H7 (cell line): ENCODE measurements at regions not wholly inside any gene's neighbourhood (a gene's known extent, or its start where the extent isn't known, plus 50 kb on each side); places are given as distances from the start of the nearest gene placed in this dataset.
"Not testable (repeated sequence)": the region's sequence is repeated elsewhere in the genome, so short reads cannot be mapped to it uniquely, and the experiment has no call there.

ENCODE experiments used
- DNase-seq: peaks from one replicate; pipeline ENCODE4 v3.0.0; 2012
- H3K27me3 ChIP-seq: 2 replicates; pipeline ENCODE4 v1.6.0; 2011; ENCODE audit warnings: mild to moderate bottlenecking, low read length; ENCODE audit not compliant: control insufficient read depth, insufficient read depth
- H3K36me3 ChIP-seq: replicated peaks from 2 replicates; pipeline ENCODE4 v1.5.1; 2011; ENCODE audit warnings: low read length; ENCODE audit not compliant: control insufficient read depth, insufficient read depth
- H3K4me3 ChIP-seq: 2 replicates; pipeline ENCODE4 v1.5.1; 2011; ENCODE audit warnings: low read depth, mild to moderate bottlenecking, control low read depth, low read length, moderate library complexity; ENCODE audit not compliant: insufficient read depth

DNA sequence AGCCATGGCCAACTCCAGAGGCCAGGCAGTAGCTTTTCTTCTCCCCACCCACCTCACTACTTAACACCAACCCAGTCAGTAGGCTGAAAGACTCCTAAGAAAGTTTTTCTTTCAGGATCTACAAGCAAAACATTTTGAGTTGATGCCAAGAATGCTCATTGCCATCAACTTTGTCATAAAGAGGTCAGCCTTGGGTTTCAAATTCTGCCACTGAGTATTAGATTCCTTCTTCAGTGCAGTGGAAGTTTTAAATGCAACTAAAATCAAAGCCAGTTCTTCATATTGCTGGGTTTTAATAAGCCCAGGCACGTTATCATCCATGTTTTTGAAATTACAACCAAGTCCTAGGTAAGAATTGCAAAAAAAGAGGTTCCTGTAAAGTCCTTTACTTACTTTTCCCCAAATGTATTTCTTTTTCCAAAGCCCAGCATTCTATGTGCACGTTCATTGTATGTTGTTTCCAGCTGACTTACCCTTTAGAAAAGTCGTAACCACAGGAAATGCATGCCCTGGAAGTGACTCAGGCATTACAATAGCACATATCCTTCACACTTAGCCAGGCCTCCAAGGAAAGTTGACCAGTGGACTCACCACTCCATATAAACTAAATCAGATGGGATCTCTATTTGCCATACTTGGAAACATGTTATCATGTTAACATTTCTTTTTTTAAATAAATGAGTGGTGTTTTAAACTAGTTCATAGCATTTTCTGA is 229.9 kb downstream of the SOX3 start:
- Histone ChIP-seq H3K27me3 (no peaks in the 10 kb centered on the region), H3K36me3 (no peaks in the 10 kb centered on the region), H3K4me3 (no peak overlapping the region)
- DNase-seq, result peak; percentile 12

DNA sequence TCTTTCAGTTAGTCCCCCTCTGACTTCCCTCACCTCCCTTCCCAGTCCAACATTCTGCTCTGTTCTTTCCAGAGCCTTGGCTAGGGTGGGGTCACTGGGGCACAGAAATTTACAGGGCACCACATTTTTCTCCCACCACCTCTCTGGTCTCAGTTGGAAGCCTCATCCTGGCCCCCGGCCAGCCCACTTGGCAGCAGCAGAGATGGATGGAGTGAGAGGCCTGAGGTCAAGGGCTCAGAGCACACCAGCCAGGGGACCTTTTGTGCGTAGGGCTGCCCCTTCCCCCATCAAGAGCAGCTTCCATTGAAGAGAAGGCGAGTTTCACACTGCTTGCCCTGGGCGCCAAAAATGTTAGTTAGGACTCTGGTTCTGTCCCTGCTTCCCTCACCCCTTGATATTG is 230.9 kb downstream of the SOX3 start:
- H3K4me3 ChIP-seq, result no peak overlapping the region
- DNase-seq, result no peak
- H3K36me3 ChIP-seq, result no peaks in the 10 kb centered on the region
- no peaks in the 10 kb centered on the region for H3K27me3 ChIP-seq

DNA sequence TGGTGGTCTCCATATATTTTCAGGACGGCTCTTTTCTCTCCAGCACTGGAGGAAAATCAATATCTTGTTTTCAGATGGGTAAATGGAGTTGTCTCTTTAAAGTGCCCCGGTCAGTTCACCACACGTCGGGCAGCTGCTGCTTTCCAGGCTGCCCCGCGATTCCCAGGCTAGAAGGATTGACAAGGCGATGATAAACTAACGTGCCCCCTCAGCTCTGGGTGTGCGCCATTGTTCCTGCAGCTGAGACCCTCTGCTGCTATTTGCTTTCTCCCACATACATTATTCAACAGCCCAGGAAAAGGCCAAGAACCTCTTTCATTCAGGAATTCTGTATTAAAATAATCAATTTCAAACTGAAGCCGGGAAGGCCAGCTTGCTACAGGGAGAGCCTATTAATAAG is 254.5 kb downstream of the SOX3 start:
- Histone ChIP-seq H3K36me3 (no peaks in the 10 kb centered on the region), H3K4me3 (no peak overlapping the region), H3K27me3 (no peaks in the 10 kb centered on the region)
- no peak for DNase-seq

DNA sequence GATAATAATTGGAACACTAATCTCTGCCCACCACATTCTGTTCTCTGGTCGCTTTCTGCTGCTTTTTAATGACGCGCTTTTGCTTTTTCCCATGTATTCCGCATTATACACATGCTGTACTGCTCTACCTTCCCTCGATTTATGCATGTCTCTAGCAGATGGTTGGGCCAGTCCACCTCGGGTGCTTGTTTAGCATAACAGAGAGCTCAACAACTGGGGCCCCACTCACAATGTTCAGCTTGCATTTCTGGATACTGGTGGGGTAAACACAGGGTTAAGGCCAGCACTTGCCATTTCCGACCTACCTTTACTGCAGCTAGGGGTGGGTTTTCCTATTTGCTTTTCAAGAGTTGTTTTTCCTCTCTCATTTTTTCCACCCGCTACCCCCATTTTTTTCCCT is 255.8 kb downstream of the SOX3 start:
- H3K27me3 ChIP-seq, result no peaks in the 10 kb centered on the region
- DNase-seq, result no peak
- H3K4me3 ChIP-seq, result no peak overlapping the region
- H3K36me3 ChIP-seq, result no peaks in the 10 kb centered on the region

DNA sequence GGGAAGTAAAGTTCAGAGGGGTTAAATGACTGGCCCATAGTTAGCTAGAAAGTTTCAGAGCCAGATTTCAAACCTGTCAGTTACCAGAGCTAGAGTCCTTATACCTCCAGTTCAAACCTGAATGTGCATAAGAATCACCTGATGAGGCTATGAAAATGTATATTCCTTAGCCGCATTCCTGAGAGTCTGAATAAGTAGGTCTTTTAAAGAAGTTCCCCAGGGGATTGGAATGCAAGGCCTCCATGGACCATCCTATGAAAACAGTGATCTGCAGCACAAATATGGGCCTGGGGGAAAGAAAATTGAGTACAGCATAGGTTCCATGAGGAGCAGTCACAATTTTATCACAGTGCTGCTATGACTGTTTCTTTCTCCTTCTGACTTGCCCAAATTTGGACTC is 263.9 kb upstream of the CXorf66 start:
- H3K36me3 ChIP-seq, result no peaks in the 10 kb centered on the region
- no peak overlapping the region for H3K4me3 ChIP-seq
- DNase-seq, result peak; percentile 32
- no peaks in the 10 kb centered on the region for H3K27me3 ChIP-seq

DNA sequence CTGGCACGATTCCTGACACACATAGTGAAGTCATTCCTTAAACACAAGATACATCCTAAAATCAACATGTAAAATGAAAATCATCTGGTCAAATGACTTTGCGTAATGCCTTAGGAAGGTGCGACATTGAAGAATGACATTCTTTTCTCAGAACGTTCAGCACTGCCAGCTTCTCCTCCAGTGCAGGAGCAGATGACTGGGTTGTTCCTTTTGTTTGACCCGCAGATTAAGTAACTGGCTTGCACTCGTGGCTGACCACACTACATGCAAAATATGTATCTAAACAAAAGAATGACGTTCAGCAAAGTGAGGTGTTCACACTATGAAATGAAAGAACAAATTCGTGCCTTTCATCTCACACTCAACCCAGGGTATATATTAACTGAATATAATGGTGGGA is 260.7 kb upstream of the CXorf66 start:
- not testable (repeated sequence) for H3K4me3 ChIP-seq

DNA sequence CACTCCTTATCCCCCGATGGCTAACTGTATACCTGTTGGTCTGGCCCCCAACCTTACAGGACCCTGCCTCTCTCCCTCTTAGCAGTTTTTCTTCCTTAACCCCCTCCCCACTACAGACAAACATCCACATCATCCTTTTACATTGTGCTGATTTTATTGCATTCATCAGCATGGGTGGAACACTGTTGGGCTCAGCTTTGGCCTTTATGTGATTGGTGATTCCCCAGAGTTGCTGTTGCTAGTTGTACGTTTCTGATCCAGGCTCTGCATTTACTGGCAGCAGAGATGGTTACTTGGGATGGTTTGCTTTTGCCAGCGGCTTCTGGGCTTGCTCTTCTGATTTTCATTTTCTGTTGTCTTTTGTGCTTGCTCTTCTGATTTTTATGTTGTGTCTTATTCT is 250.6 kb upstream of the CXorf66 start:
- DNase-seq, H3K36me3 ChIP-seq, H3K4me3 ChIP-seq, H3K27me3 ChIP-seq: not testable (repeated sequence)

More for the DNA sequence above, 260.7 kb upstream of the CXorf66 start:
- not testable (repeated sequence) for DNase-seq, H3K27me3 ChIP-seq, H3K36me3 ChIP-seq

DNA sequence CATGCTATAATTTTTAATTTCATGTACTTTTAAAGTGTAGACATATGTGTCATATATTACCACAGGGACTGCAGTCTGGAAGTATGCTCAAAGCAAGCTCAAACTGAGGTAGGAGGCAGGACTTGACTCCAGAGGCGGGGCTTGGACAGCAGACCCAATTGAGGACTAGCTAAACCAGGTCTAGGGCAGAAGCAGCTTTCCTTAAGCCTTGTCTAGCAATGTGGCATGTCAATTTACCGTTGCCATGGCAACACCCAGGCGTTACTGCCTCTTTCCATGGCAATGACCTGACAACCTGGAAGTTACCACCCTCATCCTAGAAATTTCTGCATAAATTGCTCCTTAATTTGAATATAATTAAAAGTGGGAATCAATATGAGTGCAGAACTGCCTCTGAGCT is 249.2 kb upstream of the CXorf66 start:
- not testable (repeated sequence) for H3K27me3 ChIP-seq, H3K4me3 ChIP-seq, DNase-seq, H3K36me3 ChIP-seq

DNA sequence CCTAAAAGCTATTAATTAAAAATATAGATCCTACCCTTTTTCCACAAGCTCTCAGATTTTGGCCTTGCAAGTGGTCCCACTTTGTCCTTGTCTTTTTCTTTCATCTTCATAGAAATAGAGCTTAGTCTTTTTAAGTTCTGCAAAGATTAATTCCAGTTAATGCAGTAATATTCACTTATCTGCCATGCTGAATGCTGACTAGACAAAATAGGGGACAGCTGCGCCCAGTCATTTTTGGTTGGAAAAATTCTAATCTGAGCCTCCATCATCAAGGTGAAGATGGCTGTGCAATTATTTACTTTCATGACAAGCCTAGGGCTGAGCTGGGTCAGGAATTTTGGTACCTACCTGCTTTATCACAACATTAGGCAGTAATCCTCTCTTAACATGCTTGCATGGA is 241.3 kb upstream of the CXorf66 start:
- Histone ChIP-seq H3K27me3 (no peaks in the 10 kb centered on the region), H3K36me3 (no peaks in the 10 kb centered on the region), H3K4me3 (no peak overlapping the region)
- no peak for DNase-seq

DNA sequence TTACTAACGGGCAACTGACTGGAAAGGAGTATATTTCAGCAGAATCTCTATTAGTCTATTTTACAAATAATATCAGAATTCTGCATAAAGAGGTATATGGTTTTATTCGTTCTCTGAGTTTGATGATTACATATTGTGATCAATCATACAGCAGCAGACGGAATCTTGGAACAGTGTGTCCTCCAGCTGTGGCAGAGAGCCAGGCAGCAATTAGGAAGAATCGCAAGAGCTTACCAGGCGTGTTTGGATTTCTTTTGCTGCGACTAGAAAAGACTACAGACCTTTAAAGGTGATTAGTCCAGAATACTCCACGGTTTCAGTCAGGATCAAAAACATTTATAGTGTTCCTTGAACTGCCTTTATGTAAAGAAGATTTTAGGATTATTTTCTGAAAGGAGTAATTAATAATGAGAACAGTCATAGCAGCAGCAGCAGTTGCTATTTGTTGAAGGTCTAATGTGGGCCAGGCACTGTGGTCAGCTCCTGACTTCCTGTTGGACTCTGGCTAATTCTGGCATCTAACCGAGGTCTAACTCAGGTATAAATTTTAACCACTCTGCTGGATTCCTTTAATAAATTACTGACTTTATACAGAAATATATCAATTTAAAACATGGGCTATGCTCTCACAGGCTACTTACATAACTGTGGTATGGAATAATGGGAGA is 225.3 kb upstream of the CXorf66 start:
- no peaks in the 10 kb centered on the region for H3K27me3 ChIP-seq
- no peaks in the 10 kb centered on the region for H3K36me3 ChIP-seq
- H3K4me3 ChIP-seq, result no peak overlapping the region
- DNase-seq, result no peak

DNA sequence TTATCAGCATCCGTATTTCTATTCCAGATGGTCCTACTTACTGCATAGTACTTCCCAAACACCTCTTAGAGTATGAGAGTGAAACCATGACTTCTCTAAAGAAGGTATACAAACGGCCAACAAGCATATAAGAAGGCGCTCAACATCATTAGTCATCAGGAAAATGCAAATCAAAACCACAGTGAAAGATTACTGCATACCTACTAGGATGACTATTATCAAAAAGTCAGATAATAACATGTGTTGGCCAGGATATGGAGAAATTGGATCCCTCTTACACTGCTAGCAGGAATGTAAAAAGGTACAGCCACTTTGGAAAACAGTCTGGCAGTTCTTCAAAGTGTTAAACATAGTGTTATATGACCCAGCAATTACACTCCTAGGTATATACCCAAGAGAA is 215.3 kb upstream of the CXorf66 start:
- H3K36me3 ChIP-seq, result no peaks in the 10 kb centered on the region
- DNase-seq, result no peak
- H3K27me3 ChIP-seq, result no peaks in the 10 kb centered on the region
- H3K4me3 ChIP-seq, result no peak overlapping the region

DNA sequence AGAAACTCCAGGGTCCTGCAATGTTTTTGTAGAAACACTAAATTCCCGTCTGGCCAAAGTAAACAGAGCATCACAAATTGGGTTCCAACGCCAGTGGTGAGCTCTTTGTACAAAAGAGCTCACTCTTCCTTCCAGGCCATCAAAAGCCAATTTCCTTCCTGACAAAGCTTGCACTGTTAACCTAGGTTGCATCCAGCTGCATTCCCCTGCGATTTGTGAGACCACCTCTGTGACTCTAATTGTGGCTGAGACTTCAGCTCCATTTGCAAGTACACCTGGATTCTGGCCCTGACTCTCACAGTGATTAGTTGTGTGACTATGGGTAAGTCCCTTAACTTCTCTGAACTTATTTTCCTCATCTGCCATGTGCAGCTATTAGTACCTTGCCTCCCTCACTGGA is 212.5 kb upstream of the CXorf66 start:
- Histone ChIP-seq H3K4me3 (no peak overlapping the region), H3K27me3 (no peaks in the 10 kb centered on the region), H3K36me3 (no peaks in the 10 kb centered on the region)
- peak; percentile 14 for DNase-seq

DNA sequence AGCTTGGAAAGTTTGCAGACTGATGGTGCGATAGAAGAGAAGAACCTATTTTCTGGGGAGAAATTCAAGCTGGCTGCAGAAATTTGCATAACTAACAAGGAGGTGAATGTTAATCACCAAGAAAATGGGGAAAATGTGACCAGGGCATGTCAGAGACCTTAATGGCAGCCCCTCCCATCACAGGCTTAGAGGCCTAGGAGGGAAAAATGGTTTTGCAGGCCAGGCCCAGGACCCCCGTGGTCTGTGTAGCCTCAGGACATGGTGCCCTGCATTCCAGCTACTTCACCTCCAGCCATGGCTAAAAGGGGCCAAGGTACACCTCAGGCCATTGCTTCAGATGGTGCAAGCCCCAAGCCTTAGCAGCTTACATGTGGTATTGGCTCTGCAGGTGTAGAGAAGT is 207.1 kb upstream of the CXorf66 start:
- H3K36me3 ChIP-seq, result no peaks in the 10 kb centered on the region
- no peak overlapping the region for H3K4me3 ChIP-seq
- no peak for DNase-seq
- no peaks in the 10 kb centered on the region for H3K27me3 ChIP-seq

DNA sequence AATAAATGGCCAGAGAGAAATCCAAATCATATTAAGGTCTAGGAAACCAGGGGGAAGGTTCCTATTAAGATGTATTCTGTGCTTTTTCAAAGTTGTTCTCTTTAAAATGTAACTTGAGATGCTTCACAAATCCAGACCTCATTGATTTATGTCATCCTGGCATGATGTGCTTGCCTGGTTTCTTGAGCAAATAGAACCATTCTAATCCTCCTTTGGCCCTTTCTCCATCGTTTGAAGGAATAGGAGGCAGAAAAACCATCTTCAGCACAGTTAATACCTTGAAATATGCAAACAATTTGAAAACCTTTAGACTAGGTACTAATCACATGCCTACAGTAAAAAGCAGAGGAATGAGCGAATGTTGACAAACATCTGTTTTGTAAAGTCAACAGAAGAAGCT is 202.2 kb upstream of the CXorf66 start:
- H3K36me3 ChIP-seq, result no peaks in the 10 kb centered on the region
- no peak overlapping the region for H3K4me3 ChIP-seq
- DNase-seq, result no peak
- no peaks in the 10 kb centered on the region for H3K27me3 ChIP-seq

DNA sequence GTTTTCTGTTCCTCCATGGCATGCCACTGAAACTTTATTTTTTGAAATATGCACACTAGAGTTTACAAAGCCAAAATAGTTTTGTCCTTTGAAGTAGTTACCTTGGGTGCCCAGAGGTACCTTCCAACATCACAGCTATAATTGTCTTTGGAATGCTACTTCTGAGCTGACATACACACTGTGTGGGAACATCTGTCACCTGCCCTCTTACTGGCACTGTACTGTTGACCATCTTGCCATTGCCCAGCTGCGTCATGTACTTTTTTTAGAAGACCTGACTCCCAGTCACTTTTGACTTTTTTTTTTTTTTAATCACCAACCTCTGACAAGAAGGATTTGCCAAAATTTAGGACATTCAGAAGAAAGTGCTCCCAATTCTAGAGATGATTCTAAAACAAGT is 200.5 kb upstream of the CXorf66 start:
- Histone ChIP-seq H3K27me3 (no peaks in the 10 kb centered on the region), H3K4me3 (no peak overlapping the region), H3K36me3 (no peaks in the 10 kb centered on the region)
- DNase-seq, result no peak
